ENCODE measurements at regions not wholly inside any gene's neighbourhood (a gene's known extent, or its start where the extent isn't known, plus 50 kb on each side); places are given as distances from the start of the nearest gene placed in this dataset.

GRCh38 chr2:107242811-107243210, 356.8 kb upstream of the ST6GAL2 start:
- no CpG with 5 or more reads among the region's 1 CpG for WGBS (ENCODE audit: insufficient coverage)
- no peak overlapping the region for H3K4me3 ChIP-seq (ENCODE audit: low read length)
- H3K4me1 ChIP-seq (ENCODE audit: control insufficient read depth, insufficient read depth, low read length) = no peaks in the 10 kb centered on the region
- H3K9me3 ChIP-seq (replicated peaks; ENCODE audit: control insufficient read depth, low read depth, low read length) = no peaks in the 10 kb centered on the region
- no peaks in the 10 kb centered on the region for H3K27me3 ChIP-seq (ENCODE audit: control insufficient read depth, insufficient read depth, low read length)
- no peak for DNase-seq
- H3K36me3 ChIP-seq (ENCODE audit: control insufficient read depth, insufficient read depth, low read length) = no peaks in the 10 kb centered on the region
- no peak overlapping the region for H3K27ac ChIP-seq (ENCODE audit: low read length)

GRCh38 chr2:107248932-107249331, 363.0 kb upstream of the ST6GAL2 start:
- no peaks in the 10 kb centered on the region for H3K9me3 ChIP-seq (replicated peaks; ENCODE audit: control insufficient read depth, low read depth, low read length)
- no peak overlapping the region for H3K27ac ChIP-seq (ENCODE audit: low read length)
- DNase-seq = no peak
- H3K4me3 ChIP-seq (ENCODE audit: low read length) = no peak overlapping the region
- no peaks in the 10 kb centered on the region for H3K4me1 ChIP-seq (ENCODE audit: control insufficient read depth, insufficient read depth, low read length)
- H3K36me3 ChIP-seq (ENCODE audit: control insufficient read depth, insufficient read depth, low read length) = no peaks in the 10 kb centered on the region
- WGBS (ENCODE audit: insufficient coverage) = 86% methylated on average over 1 of the region's 1 CpG
- no peaks in the 10 kb centered on the region for H3K27me3 ChIP-seq (ENCODE audit: control insufficient read depth, insufficient read depth, low read length)

- no peaks in the 10 kb centered on the region for H3K36me3 ChIP-seq (ENCODE audit: control insufficient read depth, insufficient read depth, low read length)
- H3K9me3 ChIP-seq (replicated peaks; ENCODE audit: control insufficient read depth, low read depth, low read length) = no peaks in the 10 kb centered on the region
- no peak overlapping the region for H3K4me3 ChIP-seq (ENCODE audit: low read length)
- no peaks in the 10 kb centered on the region for H3K4me1 ChIP-seq (ENCODE audit: control insufficient read depth, insufficient read depth, low read length)
- no peaks in the 10 kb centered on the region for H3K27me3 ChIP-seq (ENCODE audit: control insufficient read depth, insufficient read depth, low read length)
- no peak overlapping the region for H3K27ac ChIP-seq (ENCODE audit: low read length)
- DNase-seq = no peak
- WGBS (ENCODE audit: insufficient coverage) = 91% methylated on average over 14 of the region's 14 CpGs
These were observed 369.8 kb upstream of the ST6GAL2 start for GRCh38 chr2:107255744-107256143.

- Histone ChIP-seq H3K9me3 (replicated peaks; ENCODE audit: control insufficient read depth, low read depth, low read length) (no peaks in the 10 kb centered on the region), H3K4me3 (ENCODE audit: low read length) (no peak overlapping the region), H3K4me1 (ENCODE audit: control insufficient read depth, insufficient read depth, low read length) (no peaks in the 10 kb centered on the region), H3K27ac (ENCODE audit: low read length) (peak overlapping the region; percentile 25), H3K36me3 (ENCODE audit: control insufficient read depth, insufficient read depth, low read length) (no peaks in the 10 kb centered on the region), H3K27me3 (ENCODE audit: control insufficient read depth, insufficient read depth, low read length) (no peaks in the 10 kb centered on the region)
- DNase-seq = peak; percentile 34
- 78% methylated on average over 4 of the region's 8 CpGs for WGBS (ENCODE audit: insufficient coverage)
These were observed 372.8 kb upstream of the ST6GAL2 start for GRCh38 chr2:107258531-107259407.

GRCh38 chr2:107259408-107260195, 373.6 kb upstream of the ST6GAL2 start:
- DNase-seq = no peak
- H3K36me3 ChIP-seq (ENCODE audit: control insufficient read depth, insufficient read depth, low read length) = no peaks in the 10 kb centered on the region
- no peaks in the 10 kb centered on the region for H3K4me1 ChIP-seq (ENCODE audit: control insufficient read depth, insufficient read depth, low read length)
- no peaks in the 10 kb centered on the region for H3K9me3 ChIP-seq (replicated peaks; ENCODE audit: control insufficient read depth, low read depth, low read length)
- no peak overlapping the region for H3K4me3 ChIP-seq (ENCODE audit: low read length)
- no peaks in the 10 kb centered on the region for H3K27me3 ChIP-seq (ENCODE audit: control insufficient read depth, insufficient read depth, low read length)
- 67% methylated on average over 3 of the region's 4 CpGs for WGBS (ENCODE audit: insufficient coverage)
- peak overlapping the region; percentile 25 for H3K27ac ChIP-seq (ENCODE audit: low read length)

GRCh38 chr2:107263628-107264027, 377.7 kb upstream of the ST6GAL2 start:
- Histone ChIP-seq H3K27me3 (ENCODE audit: control insufficient read depth, insufficient read depth, low read length) (no peaks in the 10 kb centered on the region), H3K36me3 (ENCODE audit: control insufficient read depth, insufficient read depth, low read length) (no peaks in the 10 kb centered on the region), H3K9me3 (replicated peaks; ENCODE audit: control insufficient read depth, low read depth, low read length) (no peaks in the 10 kb centered on the region), H3K27ac (ENCODE audit: low read length) (no peak overlapping the region), H3K4me1 (ENCODE audit: control insufficient read depth, insufficient read depth, low read length) (no peaks in the 10 kb centered on the region), H3K4me3 (ENCODE audit: low read length) (no peak overlapping the region)
- DNase-seq = peak; percentile 8
- WGBS (ENCODE audit: insufficient coverage) = 8% methylated on average over 2 of the region's 3 CpGs

GRCh38 chr2:107264184-107264583, 378.2 kb upstream of the ST6GAL2 start:
- no peak overlapping the region for H3K4me3 ChIP-seq (ENCODE audit: low read length)
- 93% methylated on average over 5 of the region's 6 CpGs for WGBS (ENCODE audit: insufficient coverage)
- no peaks in the 10 kb centered on the region for H3K27me3 ChIP-seq (ENCODE audit: control insufficient read depth, insufficient read depth, low read length)

GRCh38 chr2:107266555-107266954, 380.6 kb upstream of the ST6GAL2 start:
- no CpG with 5 or more reads among the region's 1 CpG for WGBS (ENCODE audit: insufficient coverage)
- Histone ChIP-seq H3K9me3 (replicated peaks; ENCODE audit: control insufficient read depth, low read depth, low read length) (peaks cover 4% of the 10 kb centered on the region), H3K27ac (ENCODE audit: low read length) (no peak overlapping the region), H3K4me1 (ENCODE audit: control insufficient read depth, insufficient read depth, low read length) (no peaks in the 10 kb centered on the region), H3K4me3 (ENCODE audit: low read length) (no peak overlapping the region), H3K36me3 (ENCODE audit: control insufficient read depth, insufficient read depth, low read length) (no peaks in the 10 kb centered on the region), H3K27me3 (ENCODE audit: control insufficient read depth, insufficient read depth, low read length) (no peaks in the 10 kb centered on the region)
- DNase-seq = no peak

More at GRCh38 chr2:107264184-107264583, 378.2 kb upstream of the ST6GAL2 start:
- Histone ChIP-seq H3K9me3 (replicated peaks; ENCODE audit: control insufficient read depth, low read depth, low read length) (no peaks in the 10 kb centered on the region), H3K27ac (ENCODE audit: low read length) (no peak overlapping the region), H3K36me3 (ENCODE audit: control insufficient read depth, insufficient read depth, low read length) (no peaks in the 10 kb centered on the region), H3K4me1 (ENCODE audit: control insufficient read depth, insufficient read depth, low read length) (no peaks in the 10 kb centered on the region)
- no peak for DNase-seq

- Histone ChIP-seq H3K27me3 (ENCODE audit: control insufficient read depth, insufficient read depth, low read length) (no peaks in the 10 kb centered on the region), H3K27ac (ENCODE audit: low read length) (no peak overlapping the region), H3K4me1 (ENCODE audit: control insufficient read depth, insufficient read depth, low read length) (no peaks in the 10 kb centered on the region), H3K36me3 (ENCODE audit: control insufficient read depth, insufficient read depth, low read length) (no peaks in the 10 kb centered on the region), H3K9me3 (replicated peaks; ENCODE audit: control insufficient read depth, low read depth, low read length) (peaks cover 4% of the 10 kb centered on the region), H3K4me3 (ENCODE audit: low read length) (no peak overlapping the region)
- WGBS (ENCODE audit: insufficient coverage) = 87% methylated on average over 3 of the region's 3 CpGs
- no peak for DNase-seq
These were observed 381.1 kb upstream of the ST6GAL2 start for GRCh38 chr2:107267086-107267485.

GRCh38 chr2:107276034-107276433, 390.1 kb upstream of the ST6GAL2 start:
- no peaks in the 10 kb centered on the region for H3K27me3 ChIP-seq (ENCODE audit: control insufficient read depth, insufficient read depth, low read length)
- DNase-seq = no peak
- H3K36me3 ChIP-seq (ENCODE audit: control insufficient read depth, insufficient read depth, low read length) = no peaks in the 10 kb centered on the region
- WGBS (ENCODE audit: insufficient coverage) = no CpG with 5 or more reads among the region's 2 CpGs
- no peak overlapping the region for H3K4me3 ChIP-seq (ENCODE audit: low read length)
- H3K9me3 ChIP-seq (replicated peaks; ENCODE audit: control insufficient read depth, low read depth, low read length) = no peaks in the 10 kb centered on the region
- no peaks in the 10 kb centered on the region for H3K4me1 ChIP-seq (ENCODE audit: control insufficient read depth, insufficient read depth, low read length)
- no peak overlapping the region for H3K27ac ChIP-seq (ENCODE audit: low read length)
